MM.1S (cell line): ENCODE measurements at regions not wholly inside any gene's neighbourhood (a gene's known extent, or its start where the extent isn't known, plus 50 kb on each side); places are given as distances from the start of the nearest gene placed in this dataset.

Experiments used
- DNase-seq: peaks from one replicate; pipeline ENCODE4 v3.0.0-alpha.2; 2015
- H2AFZ ChIP-seq: fragments of 300-600 bp; sonication (generic); 2 replicates; pipeline ENCODE4 v1.6.0; 2016; ENCODE audit warnings: antibody characterized with exemption, low read length
- H3F3A ChIP-seq: fragments of 300-600 bp; sonication (generic); 2 replicates; pipeline ENCODE4 v1.6.1; 2016; ENCODE audit warnings: mild to moderate bottlenecking, antibody characterized with exemption, low read length, moderate library complexity, mixed read lengths; ENCODE audit not compliant: insufficient read depth
- H3K27ac ChIP-seq: fragments of 300-600 bp; sonication (generic); 2 replicates; pipeline ENCODE4 v1.5.1; 2016; ENCODE audit warnings: mild to moderate bottlenecking, low read length
- H3K27me3 ChIP-seq: fragments of 300-600 bp; sonication (generic); replicated peaks from 2 replicates; pipeline ENCODE4 v1.6.0; 2016; ENCODE audit warnings: low read length; ENCODE audit not compliant: insufficient read depth
- H3K36me3 ChIP-seq: fragments of 300-600 bp; sonication (generic); replicated peaks from 2 replicates; pipeline ENCODE4 v1.6.1; 2016; ENCODE audit warnings: mild to moderate bottlenecking, low read length, mixed read lengths; ENCODE audit not compliant: insufficient read depth
- H3K4me1 ChIP-seq: fragments of 300-600 bp; sonication (generic); 2 replicates; pipeline ENCODE4 v1.6.1; 2016; ENCODE audit warnings: low read length, mixed read lengths
- H3K4me2 ChIP-seq: fragments of 300-600 bp; sonication (generic); 2 replicates; pipeline ENCODE4 v1.6.0; 2016; ENCODE audit warnings: low read depth, low read length
- H3K4me3 ChIP-seq: fragments of 300-600 bp; sonication (generic); 2 replicates; pipeline ENCODE4 v1.5.1; 2016; ENCODE audit warnings: low read length, mixed read lengths
- H3K79me2 ChIP-seq: fragments of 300-600 bp; sonication (generic); 2 replicates; pipeline ENCODE4 v1.6.1; 2016; ENCODE audit warnings: mixed run types, low read length, mixed read lengths
- H3K9ac ChIP-seq: fragments of 300-600 bp; sonication (generic); 2 replicates; pipeline ENCODE4 v1.6.1; 2016; ENCODE audit warnings: low read length, mixed read lengths
- H3K9me2 ChIP-seq: fragments of 300-600 bp; sonication (generic); replicated peaks from 2 replicates; pipeline ENCODE4 v1.6.1; 2016; ENCODE audit warnings: mild to moderate bottlenecking, low read length, mixed read lengths; ENCODE audit not compliant: insufficient read depth
- H3K9me3 ChIP-seq: fragments of 300-600 bp; sonication (generic); replicated peaks from 2 replicates; pipeline ENCODE4 v1.6.1; 2016; ENCODE audit warnings: mild to moderate bottlenecking, low read length, mixed read lengths; ENCODE audit not compliant: insufficient read depth
- H4K20me1 ChIP-seq: fragments of 300-600 bp; sonication (generic); 2 replicates; pipeline ENCODE4 v1.6.1; 2016; ENCODE audit warnings: mild to moderate bottlenecking, low read length, moderate library complexity, mixed read lengths; ENCODE audit not compliant: insufficient read depth
- CTCF ChIP-seq: fragments of 300-600 bp; sonication (generic); IDR thresholded peaks from 2 replicates; pipeline ENCODE4 v1.5.1; 2016; ENCODE audit warnings: antibody characterized with exemption, low read length, mixed read lengths
- EZH2 ChIP-seq: fragments of 300-600 bp; sonication (generic); optimal IDR thresholded peaks from 2 replicates; pipeline ENCODE3; 2017; ENCODE audit warnings: low read depth, mild to moderate bottlenecking, antibody characterized with exemption, low read length, mixed read lengths
- EZH2phosphoT487 ChIP-seq: fragments of 300-600 bp; sonication (generic); IDR thresholded peaks from 2 replicates; pipeline ENCODE4 v1.6.1; 2018; ENCODE audit warnings: antibody characterized with exemption, low read length

GRCh38 chr6:125415913-125416312 is 114.1 kb upstream of the HDDC2 start:
- H3K9ac ChIP-seq: no peak overlapping the region
- no peaks in the 10 kb centered on the region for H3K27me3 ChIP-seq
- no peak overlapping the region for H3K27ac ChIP-seq
- no peak for DNase-seq
- no peaks in the 10 kb centered on the region for H3K36me3 ChIP-seq
- no peaks in the 10 kb centered on the region for H3K79me2 ChIP-seq
- H4K20me1 ChIP-seq: no peaks in the 10 kb centered on the region
- no peak overlapping the region for H2AFZ ChIP-seq
- H3K9me3 ChIP-seq: no peaks in the 10 kb centered on the region
- no peak overlapping the region for H3K4me2 ChIP-seq
- TF ChIP-seq CTCF: no peak
- TF ChIP-seq EZH2phosphoT487: no peak
- TF ChIP-seq EZH2: no peak
- no peaks in the 10 kb centered on the region for H3K9me2 ChIP-seq
- H3K4me3 ChIP-seq: no peak overlapping the region
- no peaks in the 10 kb centered on the region for H3K4me1 ChIP-seq
- no peaks in the 10 kb centered on the region for H3F3A ChIP-seq

- TF ChIP-seq EZH2 (no peak), EZH2phosphoT487 (no peak), CTCF (no peak)
- Histone ChIP-seq H3K9me3 (no peaks in the 10 kb centered on the region), H3F3A (no peaks in the 10 kb centered on the region), H3K4me1 (no peaks in the 10 kb centered on the region), H3K27ac (no peak overlapping the region), H3K27me3 (no peaks in the 10 kb centered on the region), H3K9ac (no peak overlapping the region), H2AFZ (no peak overlapping the region), H3K36me3 (no peaks in the 10 kb centered on the region), H3K4me2 (no peak overlapping the region), H4K20me1 (no peaks in the 10 kb centered on the region), H3K79me2 (no peaks in the 10 kb centered on the region), H3K9me2 (no peaks in the 10 kb centered on the region), H3K4me3 (no peak overlapping the region)
- DNase-seq: no peak
Measured at GRCh38 chr6:125421836-125422235, 120.1 kb upstream of the HDDC2 start.

- H2AFZ ChIP-seq: no peak overlapping the region
- no peaks in the 10 kb centered on the region for H3F3A ChIP-seq
- no peak for DNase-seq
- no peaks in the 10 kb centered on the region for H3K4me1 ChIP-seq
- H3K4me3 ChIP-seq: no peak overlapping the region
- H3K27ac ChIP-seq: no peak overlapping the region
- no peaks in the 10 kb centered on the region for H3K9me3 ChIP-seq
- H3K9me2 ChIP-seq: no peaks in the 10 kb centered on the region
- no peaks in the 10 kb centered on the region for H4K20me1 ChIP-seq
- H3K27me3 ChIP-seq: no peaks in the 10 kb centered on the region
- no peak overlapping the region for H3K9ac ChIP-seq
- no peaks in the 10 kb centered on the region for H3K79me2 ChIP-seq
- no peak for TF ChIP-seq CTCF
- TF ChIP-seq EZH2phosphoT487: no peak
- TF ChIP-seq EZH2: no peak
- no peak overlapping the region for H3K4me2 ChIP-seq
- H3K36me3 ChIP-seq: no peaks in the 10 kb centered on the region
Measured at GRCh38 chr6:125423047-125423446, 121.3 kb upstream of the HDDC2 start.

- Histone ChIP-seq H3K9me3 (no peaks in the 10 kb centered on the region), H3K79me2 (no peaks in the 10 kb centered on the region), H3K4me3 (no peak overlapping the region), H3K27ac (no peak overlapping the region), H4K20me1 (no peaks in the 10 kb centered on the region), H3K9me2 (no peaks in the 10 kb centered on the region), H3K4me2 (no peak overlapping the region), H3K36me3 (no peaks in the 10 kb centered on the region), H3K4me1 (no peaks in the 10 kb centered on the region), H3K9ac (no peak overlapping the region), H3F3A (no peaks in the 10 kb centered on the region), H2AFZ (no peak overlapping the region), H3K27me3 (no peaks in the 10 kb centered on the region)
- TF ChIP-seq EZH2phosphoT487 (no peak), CTCF (no peak), EZH2 (no peak)
- no peak for DNase-seq
Measured at GRCh38 chr6:125431971-125432370, 130.2 kb upstream of the HDDC2 start.
